ENCODE measurements at regions not wholly inside any gene's neighbourhood (a gene's known extent, or its start where the extent isn't known, plus 50 kb on each side); places are given as distances from the start of the nearest gene placed in this dataset.

- TF ChIP-seq, protein P1, sequence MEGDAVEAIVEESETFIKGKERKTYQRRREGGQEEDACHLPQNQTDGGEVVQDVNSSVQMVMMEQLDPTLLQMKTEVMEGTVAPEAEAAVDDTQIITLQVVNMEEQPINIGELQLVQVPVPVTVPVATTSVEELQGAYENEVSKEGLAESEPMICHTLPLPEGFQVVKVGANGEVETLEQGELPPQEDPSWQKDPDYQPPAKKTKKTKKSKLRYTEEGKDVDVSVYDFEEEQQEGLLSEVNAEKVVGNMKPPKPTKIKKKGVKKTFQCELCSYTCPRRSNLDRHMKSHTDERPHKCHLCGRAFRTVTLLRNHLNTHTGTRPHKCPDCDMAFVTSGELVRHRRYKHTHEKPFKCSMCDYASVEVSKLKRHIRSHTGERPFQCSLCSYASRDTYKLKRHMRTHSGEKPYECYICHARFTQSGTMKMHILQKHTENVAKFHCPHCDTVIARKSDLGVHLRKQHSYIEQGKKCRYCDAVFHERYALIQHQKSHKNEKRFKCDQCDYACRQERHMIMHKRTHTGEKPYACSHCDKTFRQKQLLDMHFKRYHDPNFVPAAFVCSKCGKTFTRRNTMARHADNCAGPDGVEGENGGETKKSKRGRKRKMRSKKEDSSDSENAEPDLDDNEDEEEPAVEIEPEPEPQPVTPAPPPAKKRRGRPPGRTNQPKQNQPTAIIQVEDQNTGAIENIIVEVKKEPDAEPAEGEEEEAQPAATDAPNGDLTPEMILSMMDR (IDR thresholded peaks at IDR 0.05; ENCODE audit: low read depth, low read length): no peak
- DNase-seq (ENCODE audit: low read depth, low spot score): no peak
- ChIA-PET POLR2A (no interaction called here), CTCF (no interaction called here)
- Histone ChIP-seq H3K27ac (ENCODE audit: low read depth, low read length) (no peak overlapping the region), H3K9me3 (ENCODE audit: control insufficient read depth, insufficient read depth, low read length) (no peaks in the 10 kb centered on the region), H3K27me3 (ENCODE audit: control insufficient read depth, insufficient read depth, low read length) (no peaks in the 10 kb centered on the region), H3K4me3 (ENCODE audit: low read depth, low read length) (no peak overlapping the region)
Observed at GRCh38 chr6:93524671-93525451, 105.5 kb upstream of the EPHA7 start.

GRCh38 chr6:93523365-93523764, 104.0 kb upstream of the EPHA7 start:
- Histone ChIP-seq H3K4me3 (ENCODE audit: low read depth, low read length) (no peak overlapping the region), H3K27ac (ENCODE audit: low read depth, low read length) (no peak overlapping the region), H3K27me3 (ENCODE audit: control insufficient read depth, insufficient read depth, low read length) (no peaks in the 10 kb centered on the region), H3K9me3 (ENCODE audit: control insufficient read depth, insufficient read depth, low read length) (no peaks in the 10 kb centered on the region)
- DNase-seq (ENCODE audit: low read depth, low spot score): no peak
- ChIA-PET POLR2A (no interaction called here), CTCF (no interaction called here)
- TF ChIP-seq, protein P1 (IDR thresholded peaks at IDR 0.05; ENCODE audit: low read depth, low read length): no peak

GRCh38 chr6:93516441-93516840, 97.1 kb upstream of the EPHA7 start:
- H3K27me3 ChIP-seq (ENCODE audit: control insufficient read depth, insufficient read depth, low read length): no peaks in the 10 kb centered on the region
- H3K27ac ChIP-seq (ENCODE audit: low read depth, low read length): no peak overlapping the region
- TF ChIP-seq, protein P1 (IDR thresholded peaks at IDR 0.05; ENCODE audit: low read depth, low read length): no peak
- CTCF ChIA-PET: no interaction called here
- H3K4me3 ChIP-seq (ENCODE audit: low read depth, low read length): no peak overlapping the region
- DNase-seq (ENCODE audit: low read depth, low spot score): no peak
- POLR2A ChIA-PET: no interaction called here
- H3K9me3 ChIP-seq (ENCODE audit: control insufficient read depth, insufficient read depth, low read length): no peaks in the 10 kb centered on the region

- Histone ChIP-seq H3K27ac (ENCODE audit: low read depth, low read length) (no peak overlapping the region), H3K27me3 (ENCODE audit: control insufficient read depth, insufficient read depth, low read length) (no peaks in the 10 kb centered on the region), H3K9me3 (ENCODE audit: control insufficient read depth, insufficient read depth, low read length) (no peaks in the 10 kb centered on the region), H3K4me3 (ENCODE audit: low read depth, low read length) (no peak overlapping the region)
- ChIA-PET POLR2A (no interaction called here), CTCF (no interaction called here)
- no peak for DNase-seq (ENCODE audit: low read depth, low spot score)
- TF ChIP-seq, protein P1 (IDR thresholded peaks at IDR 0.05; ENCODE audit: low read depth, low read length): no peak
Observed at GRCh38 chr6:93515736-93516135, 96.4 kb upstream of the EPHA7 start.

DNA sequence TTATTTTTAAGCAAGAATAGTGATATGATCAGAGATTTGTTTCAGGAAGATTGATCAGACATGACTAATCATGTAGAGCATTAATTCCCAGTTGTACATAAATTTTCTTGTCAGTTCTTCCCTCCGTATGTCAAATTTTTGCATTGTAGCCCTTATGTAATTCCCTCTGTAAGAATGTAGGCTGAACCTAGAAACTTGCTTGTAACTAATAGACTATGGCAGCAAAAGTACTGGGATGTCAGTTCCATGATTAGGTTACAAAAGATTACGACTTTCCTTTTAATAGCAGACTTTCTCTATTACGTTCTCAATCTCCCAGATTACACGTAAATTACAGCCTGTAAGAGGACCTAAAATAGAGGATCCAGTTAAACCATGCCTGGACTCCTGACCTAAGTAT, 79.4 kb upstream of the EPHA7 start:
- CTCF ChIA-PET: no interaction called here

More for the DNA sequence above, 79.4 kb upstream of the EPHA7 start:
- TF ChIP-seq, protein P1 (IDR thresholded peaks at IDR 0.05; ENCODE audit: low read depth, low read length): no peak
- POLR2A ChIA-PET: no interaction called here
- Histone ChIP-seq H3K9me3 (ENCODE audit: control insufficient read depth, insufficient read depth, low read length) (no peaks in the 10 kb centered on the region), H3K27ac (ENCODE audit: low read depth, low read length) (no peak overlapping the region), H3K27me3 (ENCODE audit: control insufficient read depth, insufficient read depth, low read length) (no peaks in the 10 kb centered on the region), H3K4me3 (ENCODE audit: low read depth, low read length) (no peak overlapping the region)
- no peak for DNase-seq (ENCODE audit: low read depth, low spot score)
